COLO668 (cell line): ENCODE measurements at regions not wholly inside any gene's neighbourhood (a gene's known extent, or its start where the extent isn't known, plus 50 kb on each side); places are given as distances from the start of the nearest gene placed in this dataset.
A peak's percentile ranks its signal among the peaks of the same experiment; 100 is the strongest.
"Not testable (repeated sequence)": the region's sequence is repeated elsewhere in the genome, so short reads cannot be mapped to it uniquely, and the experiment has no call there.

Experiments used
- DNase-seq: peaks from one replicate; lab custom pipeline; 2025; ENCODE audit not compliant: unreplicated experiment; lab: John Stamatoyannopoulos, UW

GRCh38 chr14:45976001-45976400 lies 675.6 kb downstream of the RPL10L start:
- no peak for DNase-seq

- no peak for DNase-seq
Observed at GRCh38 chr14:45972416-45972815, 679.2 kb downstream of the RPL10L start.

GRCh38 chr14:45970621-45971020 lies 681.0 kb downstream of the RPL10L start:
- no peak for DNase-seq

GRCh38 chr14:45968037-45968436 lies 683.5 kb downstream of the RPL10L start:
- no peak for DNase-seq

- DNase-seq = no peak
Observed at GRCh38 chr14:45949479-45949878, 696.5 kb upstream of the MIS18BP1 start.

- no peak for DNase-seq
Observed at GRCh38 chr14:45947830-45948229, 694.8 kb upstream of the MIS18BP1 start.

- no peak for DNase-seq
Observed at GRCh38 chr14:45946251-45946650, 693.2 kb upstream of the MIS18BP1 start.

- no peak for DNase-seq
Observed at GRCh38 chr14:45940318-45940717, 687.3 kb upstream of the MIS18BP1 start.

- no peak for DNase-seq
Observed at GRCh38 chr14:45939572-45939971, 686.6 kb upstream of the MIS18BP1 start.

- not testable (repeated sequence) for DNase-seq
Observed at GRCh38 chr14:45919995-45920394, 667.0 kb upstream of the MIS18BP1 start.

- DNase-seq = no peak
Observed at GRCh38 chr14:45916340-45916953, 663.4 kb upstream of the MIS18BP1 start.

- DNase-seq = no peak
Observed at GRCh38 chr14:45907782-45908181, 654.8 kb upstream of the MIS18BP1 start.

- DNase-seq = no peak
Observed at GRCh38 chr14:45906257-45906656, 653.3 kb upstream of the MIS18BP1 start.

- DNase-seq = no peak
Observed at GRCh38 chr14:45905672-45906071, 652.7 kb upstream of the MIS18BP1 start.

GRCh38 chr14:45904314-45904713 lies 651.3 kb upstream of the MIS18BP1 start:
- DNase-seq = no peak

GRCh38 chr14:45902241-45902640 lies 649.2 kb upstream of the MIS18BP1 start:
- DNase-seq = no peak

GRCh38 chr14:45897439-45897838 lies 644.4 kb upstream of the MIS18BP1 start:
- no peak for DNase-seq

- no peak for DNase-seq
Observed at GRCh38 chr14:45893127-45893526, 640.1 kb upstream of the MIS18BP1 start.

- peak; percentile 92 for DNase-seq
Observed at GRCh38 chr14:45891417-45892080, 638.5 kb upstream of the MIS18BP1 start.

GRCh38 chr14:45888766-45889285 lies 635.8 kb upstream of the MIS18BP1 start:
- DNase-seq = not testable (repeated sequence)

GRCh38 chr14:45877981-45878380 lies 625.0 kb upstream of the MIS18BP1 start:
- no peak for DNase-seq

GRCh38 chr14:45868863-45869262 lies 615.9 kb upstream of the MIS18BP1 start:
- no peak for DNase-seq

- no peak for DNase-seq
Observed at GRCh38 chr14:45868377-45868776, 615.4 kb upstream of the MIS18BP1 start.
